Tongue (tissue), 1 donor: ENCODE measurements at regions not wholly inside any gene's neighbourhood (a gene's known extent, or its start where the extent isn't known, plus 50 kb on each side); places are given as distances from the start of the nearest gene placed in this dataset.
"Not testable (repeated sequence)": the region's sequence is repeated elsewhere in the genome, so short reads cannot be mapped to it uniquely, and the experiment has no call there.

ENCODE experiments used
- DNase-seq: peaks from one replicate; pipeline ENCODE4 v3.0.0-alpha.2; 2015

DNA sequence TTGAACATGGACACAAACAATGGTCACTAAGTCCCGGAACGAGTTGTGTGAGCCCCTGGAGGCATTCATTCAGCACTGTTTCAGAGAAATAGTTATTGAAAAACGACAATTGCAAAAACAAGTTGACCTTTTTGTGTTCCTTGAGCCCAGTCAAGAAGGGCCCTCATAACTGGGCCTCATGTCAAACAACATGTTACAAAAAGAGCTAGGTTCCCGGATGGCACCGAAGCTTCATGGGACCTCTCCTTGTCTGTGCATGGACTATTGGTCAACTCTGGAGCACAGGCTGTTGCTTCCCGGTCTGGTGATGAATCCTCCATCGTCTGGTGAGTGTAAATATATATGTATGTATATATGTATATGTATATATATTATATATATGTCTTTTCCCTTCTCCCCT, 176.6 kb downstream of the ALG10 start:
- DNase-seq, result no peak

DNA sequence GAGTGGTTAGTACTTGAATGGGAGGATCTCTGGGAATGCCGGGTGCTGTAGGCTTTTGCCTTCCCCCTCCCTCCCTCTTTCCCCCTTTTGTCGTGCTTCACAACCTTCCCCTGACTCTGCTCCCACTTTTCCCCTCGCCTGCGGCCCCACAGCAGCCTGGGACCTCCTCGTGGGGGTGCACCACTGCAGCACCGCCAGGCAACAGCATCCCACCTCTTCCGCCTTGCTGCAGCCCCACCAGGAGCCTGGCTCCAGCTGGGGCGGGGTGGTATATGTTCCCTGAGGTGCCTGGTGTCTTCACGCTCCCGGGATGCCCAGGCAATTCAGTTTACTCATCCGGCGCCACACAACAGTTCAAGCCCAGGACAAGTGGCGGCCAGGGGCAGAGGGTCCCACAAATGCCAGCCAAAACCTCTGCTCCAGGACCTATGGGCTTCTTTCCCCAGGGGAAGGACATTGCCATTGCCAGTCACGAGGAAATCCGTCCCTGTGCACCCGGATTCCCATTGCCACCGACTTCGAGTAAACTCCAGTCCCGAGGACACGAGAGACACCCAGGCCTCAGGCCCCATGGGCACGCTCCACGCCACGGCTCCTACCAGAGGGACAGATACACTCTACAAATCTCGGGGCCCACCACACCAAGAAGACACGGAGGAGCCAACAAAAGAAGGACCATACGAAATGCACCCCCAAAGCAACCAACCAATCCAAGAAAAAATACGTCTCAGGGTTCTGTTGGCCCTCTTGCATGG, 181.7 kb downstream of the ALG10 start:
- no peak for DNase-seq

DNA sequence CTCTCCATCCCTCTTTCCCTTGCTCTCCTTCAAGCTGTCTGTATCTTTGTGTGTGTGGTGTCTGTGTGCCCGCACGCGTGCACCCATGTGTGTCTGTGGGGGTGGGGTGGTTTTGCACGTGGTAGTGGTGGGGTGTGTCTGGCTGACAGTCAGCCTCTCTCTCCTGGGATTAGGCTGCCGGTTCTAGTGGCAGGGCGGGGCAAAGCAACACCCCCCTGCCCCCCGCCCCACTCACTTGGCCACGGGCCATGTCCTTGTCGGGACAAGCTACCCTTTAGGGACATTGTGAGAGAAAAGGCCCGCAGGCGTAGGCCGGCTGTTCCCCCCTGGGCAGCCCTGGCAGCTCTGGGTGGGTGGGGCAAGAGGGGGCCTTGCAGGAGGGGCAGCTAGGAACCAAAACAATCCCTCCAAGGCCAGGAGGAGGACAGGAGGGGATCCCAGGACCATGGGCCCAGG, 182.6 kb downstream of the ALG10 start:
- no peak for DNase-seq

DNA sequence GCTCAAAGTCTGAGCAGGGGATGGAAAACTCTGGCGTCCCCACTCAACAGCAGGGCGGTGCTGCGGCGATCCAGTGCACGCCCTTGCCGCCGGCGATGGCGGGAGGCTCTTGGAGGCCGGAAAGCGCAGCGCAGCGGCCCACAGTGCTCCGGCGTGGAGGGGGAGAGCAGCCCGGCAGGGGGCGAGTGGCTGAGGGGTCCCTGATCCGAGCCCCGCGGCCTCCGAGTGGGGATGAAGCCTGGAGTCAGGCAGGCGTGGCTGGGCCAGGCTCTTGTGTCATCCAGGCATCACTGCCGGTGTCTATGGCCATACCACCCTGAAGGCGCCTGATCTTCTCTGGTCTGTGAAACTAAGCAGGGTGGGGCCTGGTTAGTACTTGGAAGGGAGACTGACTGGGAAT, 183.1 kb downstream of the ALG10 start:
- DNase-seq, result no peak

DNA sequence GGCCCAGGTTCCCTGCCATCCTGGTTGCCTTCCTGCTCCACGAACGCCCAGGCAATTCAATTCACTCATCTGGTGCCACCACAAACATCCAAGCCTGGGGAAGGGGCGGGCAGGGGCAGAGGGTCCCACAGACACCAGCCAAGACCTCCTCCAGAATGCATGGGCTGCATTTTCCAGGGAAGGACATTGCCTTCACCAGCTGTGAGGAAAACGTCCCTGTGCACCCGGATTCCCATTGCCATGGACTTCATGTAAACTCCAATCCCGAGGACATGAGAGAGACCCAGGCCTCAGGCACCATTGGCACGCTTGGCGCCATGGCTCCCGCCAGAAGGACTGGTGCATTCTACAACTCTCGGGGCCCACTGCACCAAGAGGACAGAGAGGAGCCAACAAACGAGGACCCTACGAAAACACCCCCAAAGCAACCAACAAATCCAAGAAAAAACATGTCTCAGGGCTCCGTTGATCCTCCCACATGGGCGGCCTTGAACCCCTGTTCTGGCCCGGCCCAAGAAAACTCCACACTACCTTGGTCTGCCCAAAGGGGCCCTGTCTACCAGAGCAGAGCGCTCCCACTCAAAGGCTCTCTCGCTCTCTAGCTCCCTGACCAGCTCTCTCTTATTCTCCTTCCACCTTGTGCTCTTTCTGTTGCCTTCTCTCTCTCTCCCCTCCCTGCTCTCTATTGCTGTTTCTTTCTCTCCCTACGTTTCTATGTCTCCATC, 183.9 kb downstream of the ALG10 start:
- no peak for DNase-seq

DNA sequence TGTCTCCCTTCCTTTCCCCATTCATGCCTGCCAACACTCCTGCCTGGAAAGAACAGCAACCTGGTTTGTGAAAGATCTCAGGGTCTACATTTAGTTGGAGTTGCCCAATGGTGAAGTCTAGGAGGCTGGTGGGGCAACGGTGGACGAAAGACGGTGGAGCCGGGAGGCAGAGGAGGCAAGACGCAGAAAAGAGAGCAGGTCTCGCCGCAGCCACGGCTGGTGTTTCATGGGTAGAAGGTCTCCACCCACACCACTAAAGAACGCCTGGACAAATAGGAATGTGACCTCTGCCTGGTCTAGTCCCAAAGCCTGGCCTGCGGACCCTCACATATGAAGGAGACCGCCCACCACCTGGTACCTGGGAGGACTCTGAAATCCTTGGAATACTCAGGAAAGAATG, 185.6 kb downstream of the ALG10 start:
- no peak for DNase-seq

DNA sequence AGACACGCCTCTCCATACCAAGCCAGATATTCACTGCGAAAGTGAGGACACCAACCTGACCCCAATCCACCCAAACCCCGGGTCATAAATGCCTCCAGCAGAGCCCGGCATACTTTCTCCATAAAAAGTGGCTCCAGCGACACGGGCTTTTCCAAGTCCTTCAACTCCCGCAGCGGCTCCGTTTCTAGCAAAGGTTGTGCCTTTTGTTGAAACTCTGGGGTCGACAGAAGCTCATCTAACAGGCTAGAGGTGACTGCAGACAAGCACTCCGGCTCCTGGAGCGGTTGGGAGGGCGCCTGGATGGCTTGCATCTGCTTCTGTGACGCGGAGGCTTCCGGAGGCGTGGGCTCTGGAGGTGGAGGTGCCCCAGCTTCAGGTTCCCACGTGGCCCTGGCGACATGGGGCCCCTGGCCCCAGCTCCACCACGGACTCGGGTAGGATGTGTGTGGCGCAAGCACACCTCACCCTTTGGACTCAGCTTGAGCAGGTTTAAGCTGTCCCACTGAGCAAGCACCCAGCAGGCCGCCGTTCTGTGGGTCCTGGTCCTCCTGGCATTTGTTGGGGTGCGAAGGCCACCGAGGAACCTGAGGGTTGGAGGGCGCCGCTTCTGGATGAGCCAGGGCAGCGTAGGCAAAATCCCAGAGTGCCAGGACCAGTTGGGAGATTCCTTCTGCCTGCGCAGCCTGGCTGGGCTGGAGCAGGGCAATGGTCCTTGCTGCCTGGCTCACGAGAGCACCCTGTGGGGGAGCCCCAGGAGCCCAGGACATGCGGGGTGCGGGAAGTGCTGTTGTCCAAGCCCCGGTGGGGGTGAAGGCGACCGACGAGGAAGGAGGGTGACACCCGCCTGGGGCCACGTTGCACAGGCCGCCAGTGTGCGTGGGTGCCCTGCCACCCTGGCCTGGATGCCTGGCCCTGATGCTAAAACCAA, 186.3 kb downstream of the ALG10 start:
- DNase-seq, result no peak

DNA sequence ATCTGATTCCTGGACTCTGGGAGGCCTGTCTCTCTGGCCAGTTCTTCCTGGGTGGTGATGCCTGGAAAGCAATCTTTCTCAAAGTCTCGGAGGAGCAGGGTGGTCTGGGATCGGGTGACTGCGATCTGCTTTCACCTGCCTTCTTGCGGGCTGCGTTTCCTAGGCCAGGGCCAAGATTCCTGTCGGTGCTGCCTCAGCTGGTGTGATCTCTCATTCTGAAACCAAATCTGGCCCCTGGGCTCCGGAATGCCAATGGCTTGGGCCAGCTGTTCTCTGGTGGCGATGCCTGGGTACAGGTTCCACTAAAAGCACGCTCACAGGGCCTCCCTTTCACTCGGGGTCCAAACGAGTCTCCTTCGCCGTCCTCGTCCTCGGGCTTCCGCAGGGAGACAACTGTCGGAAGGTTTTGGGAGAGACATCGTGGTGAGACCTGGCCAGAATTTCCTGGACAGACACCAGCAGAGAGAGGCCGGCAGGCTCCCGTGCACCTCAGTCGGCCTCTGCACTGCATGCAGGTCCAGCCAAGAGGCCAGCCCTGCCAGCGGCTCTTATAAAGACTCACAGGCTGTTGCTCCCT, 187.1 kb downstream of the ALG10 start:
- DNase-seq, result no peak

DNA sequence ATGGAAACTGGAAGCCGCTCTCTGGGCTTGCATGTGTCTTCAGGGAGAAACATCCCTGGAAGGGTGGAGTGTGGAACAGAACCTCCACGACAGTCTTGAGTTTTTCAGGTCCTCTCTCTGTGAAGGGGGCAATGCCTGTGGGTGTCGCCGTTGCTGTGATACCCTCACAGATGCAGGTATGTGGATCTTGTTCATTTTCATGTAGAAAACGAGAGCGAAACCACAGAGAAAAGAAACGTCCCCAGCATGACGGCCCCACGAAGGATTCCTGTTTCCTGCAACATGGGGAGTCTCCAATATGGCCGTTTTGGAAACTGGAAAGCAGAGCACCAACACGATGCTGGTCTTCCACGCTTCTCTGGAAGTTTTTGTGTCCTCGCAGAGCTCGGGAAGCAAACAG, 187.9 kb downstream of the ALG10 start:
- DNase-seq, result no peak

DNA sequence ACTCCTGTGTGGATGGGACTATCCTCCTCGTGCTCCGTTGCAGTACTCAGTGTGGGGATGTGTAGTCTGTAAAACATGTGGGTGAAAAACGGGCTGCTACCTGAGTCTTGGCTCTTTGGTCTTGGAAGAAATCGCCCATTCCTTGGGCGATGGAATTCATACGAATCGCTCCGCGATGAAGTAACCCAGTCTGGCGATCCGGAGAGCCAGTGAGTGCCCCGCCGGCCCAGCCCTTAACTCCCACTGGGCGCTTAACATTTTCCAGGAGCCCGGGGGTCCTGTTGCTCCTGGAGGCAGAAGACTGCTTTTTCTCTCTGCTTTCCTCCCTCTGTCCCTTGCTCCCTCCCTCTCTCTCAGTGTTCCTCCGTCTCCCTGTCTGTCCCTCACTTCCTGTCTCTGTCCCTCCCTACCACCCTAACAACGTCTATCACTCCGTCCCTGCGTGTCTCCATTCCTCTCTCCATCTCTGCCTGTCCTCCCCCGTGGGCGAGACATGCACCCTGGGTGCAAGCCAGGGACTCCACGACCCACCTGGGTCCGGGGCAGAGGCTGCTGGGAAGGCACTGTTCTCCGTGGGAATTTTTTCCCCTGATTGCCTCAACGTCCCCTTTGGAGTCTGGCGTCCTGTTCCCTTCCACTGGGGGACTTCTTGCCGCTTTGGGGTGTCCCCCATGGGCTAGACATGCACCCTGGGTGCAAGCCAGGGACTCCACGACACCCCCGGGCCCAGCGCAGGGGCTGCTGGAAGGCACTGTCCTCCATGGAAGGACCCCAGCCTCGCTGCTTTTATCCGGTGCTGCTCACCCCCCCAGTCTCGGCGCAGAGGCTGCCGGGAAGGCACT, 188.6 kb downstream of the ALG10 start:
- DNase-seq, result no peak

DNA sequence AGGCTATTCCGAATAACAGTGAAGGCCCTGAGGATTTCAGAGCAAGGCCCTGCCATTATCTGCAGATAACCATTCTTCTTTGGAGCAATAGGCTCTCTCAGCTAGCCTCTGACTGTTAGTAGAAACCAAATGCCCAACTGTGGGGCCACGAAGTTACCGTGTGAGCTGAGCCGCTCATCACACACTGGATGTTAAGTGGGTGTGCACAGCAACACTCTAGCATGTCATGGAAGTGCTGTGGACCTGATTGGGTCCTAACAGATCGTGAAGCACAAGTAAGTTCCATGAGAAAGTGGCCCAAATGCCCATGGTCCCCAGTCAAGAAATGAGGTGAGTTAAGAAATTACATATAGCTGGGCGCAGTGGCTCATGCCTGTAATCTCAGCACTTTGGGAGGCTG, 190.4 kb downstream of the ALG10 start:
- DNase-seq, result no peak

DNA sequence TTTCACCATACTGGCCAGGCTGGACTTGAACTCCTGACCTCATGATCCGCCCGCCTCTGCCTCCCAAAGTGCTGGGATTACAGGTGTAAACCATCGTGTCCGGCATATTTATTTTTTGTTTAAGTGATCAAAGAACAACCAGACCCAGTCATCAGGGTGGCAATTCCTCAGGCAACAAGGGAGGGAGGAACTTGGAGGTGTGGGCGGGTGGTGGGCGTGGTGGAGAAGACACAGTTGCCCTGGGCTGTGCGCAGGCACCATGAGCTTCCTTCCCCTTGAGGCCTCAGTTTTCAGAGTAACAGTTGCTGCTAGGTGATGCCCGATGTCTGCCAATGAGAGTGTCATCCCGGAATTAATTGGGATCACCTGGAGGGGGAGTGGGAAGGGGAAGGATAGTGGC, 191.7 kb downstream of the ALG10 start:
- DNase-seq, result no peak

DNA sequence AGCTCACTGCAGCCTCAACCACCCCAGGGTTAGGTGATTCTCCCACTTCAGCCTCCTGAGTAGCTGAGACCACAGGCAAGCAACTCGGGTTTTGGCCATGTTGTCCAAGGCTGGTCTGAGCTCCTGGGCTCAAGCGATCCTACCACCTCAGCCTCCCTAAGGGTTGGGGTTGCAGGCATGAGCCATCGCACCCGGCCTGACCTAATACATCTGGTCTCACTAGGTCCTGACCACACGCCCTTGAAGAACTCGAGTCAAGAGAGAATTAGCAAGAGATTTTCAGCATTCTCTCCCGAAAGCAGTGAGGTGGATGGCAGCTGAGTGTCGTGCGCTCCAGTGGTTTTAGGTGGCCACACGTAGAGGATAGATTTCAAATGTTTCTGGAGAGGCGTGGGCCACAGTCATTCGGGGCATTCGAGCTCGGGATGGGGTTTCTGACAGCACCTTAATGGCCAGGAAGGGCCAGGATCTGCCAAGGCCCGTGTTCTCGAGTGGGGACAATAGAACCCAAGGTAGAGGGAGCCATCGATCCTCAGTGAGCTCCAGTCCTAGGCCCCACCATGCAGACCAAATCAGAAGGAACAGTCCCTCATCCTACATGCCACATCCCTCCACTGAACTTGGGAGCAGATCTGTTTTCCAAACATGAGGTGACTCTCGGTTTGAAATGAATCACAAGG, 193.1 kb downstream of the ALG10 start:
- DNase-seq, result no peak

DNA sequence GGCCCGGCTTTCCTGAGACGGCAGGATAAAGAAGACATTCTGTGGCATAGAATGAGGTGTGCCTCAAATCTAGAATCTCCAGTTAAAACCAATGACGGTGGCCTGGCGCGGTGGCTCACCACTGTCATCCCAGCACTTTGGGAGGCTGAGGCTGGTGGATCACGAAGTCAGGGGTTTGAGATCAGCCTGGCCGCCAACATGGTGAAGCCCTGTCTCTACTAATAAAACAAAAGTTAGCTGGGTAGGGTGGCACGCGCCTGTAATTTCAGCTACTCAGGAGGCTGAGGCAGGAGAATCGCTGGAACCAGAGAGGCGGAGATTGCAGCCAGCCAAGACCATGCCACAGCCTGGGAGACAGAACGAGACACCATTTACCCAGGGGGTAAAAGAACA, 193.6 kb downstream of the ALG10 start:
- no peak for DNase-seq

DNA sequence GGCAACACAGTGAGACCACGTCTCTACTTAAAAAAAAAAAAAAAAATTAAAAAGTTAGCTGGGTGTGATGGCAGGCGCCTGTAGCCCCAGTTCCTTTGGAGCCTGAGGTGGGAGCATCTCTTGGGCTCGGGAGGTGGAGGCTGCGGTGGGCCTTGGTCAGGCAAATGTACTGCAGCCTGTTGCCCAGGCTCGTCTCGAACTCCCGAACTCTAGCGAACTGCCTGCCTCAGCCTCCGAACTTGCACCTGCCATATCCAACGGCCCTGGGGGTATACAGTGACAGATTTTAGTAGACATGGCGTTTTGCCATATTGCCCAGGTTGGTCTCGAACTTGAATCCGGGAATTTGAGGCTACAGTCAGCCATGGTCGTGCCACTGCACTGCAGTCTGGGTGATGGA, 195.4 kb downstream of the ALG10 start:
- no peak for DNase-seq

DNA sequence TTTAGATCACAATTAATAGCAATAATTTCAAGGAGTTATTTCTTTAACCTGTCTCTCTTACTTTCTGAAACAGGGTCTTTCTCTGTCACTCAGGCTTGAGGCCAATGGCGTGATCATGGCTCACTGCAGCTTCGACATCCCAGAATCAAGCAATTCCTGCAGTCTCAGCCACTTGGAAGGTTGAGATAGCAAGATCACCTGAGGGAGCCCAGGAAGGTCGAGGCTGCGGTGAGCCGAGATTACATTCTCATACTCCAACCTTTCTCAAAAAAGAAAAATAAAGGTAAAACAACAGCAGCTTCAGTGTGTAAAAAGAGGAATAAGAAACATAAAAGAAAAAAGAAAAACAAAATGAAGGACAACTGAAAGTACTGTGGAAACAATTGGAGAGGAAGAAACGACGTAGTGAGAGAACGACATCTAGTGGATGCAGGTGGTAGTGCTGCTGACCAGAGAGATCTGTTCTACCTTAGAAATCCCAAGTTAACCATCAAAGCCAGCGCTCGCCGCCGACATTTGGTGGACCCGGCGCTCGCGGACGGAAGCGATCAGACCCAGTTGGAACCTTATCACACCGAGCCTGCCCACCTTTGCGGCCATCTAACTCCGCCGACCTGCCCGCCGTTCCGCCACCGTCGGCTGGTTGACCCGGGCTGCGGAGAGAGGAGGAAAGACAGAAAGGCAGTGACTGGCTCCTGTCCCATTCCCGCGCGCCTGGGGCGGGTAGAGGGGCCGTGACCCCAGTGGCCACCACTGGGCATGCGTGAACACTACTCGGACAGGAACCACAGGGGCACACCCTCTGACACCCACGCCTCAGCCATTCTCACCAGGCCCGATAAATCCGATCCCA, 196.1 kb downstream of the ALG10 start:
- DNase-seq, result peak; percentile 7

DNA sequence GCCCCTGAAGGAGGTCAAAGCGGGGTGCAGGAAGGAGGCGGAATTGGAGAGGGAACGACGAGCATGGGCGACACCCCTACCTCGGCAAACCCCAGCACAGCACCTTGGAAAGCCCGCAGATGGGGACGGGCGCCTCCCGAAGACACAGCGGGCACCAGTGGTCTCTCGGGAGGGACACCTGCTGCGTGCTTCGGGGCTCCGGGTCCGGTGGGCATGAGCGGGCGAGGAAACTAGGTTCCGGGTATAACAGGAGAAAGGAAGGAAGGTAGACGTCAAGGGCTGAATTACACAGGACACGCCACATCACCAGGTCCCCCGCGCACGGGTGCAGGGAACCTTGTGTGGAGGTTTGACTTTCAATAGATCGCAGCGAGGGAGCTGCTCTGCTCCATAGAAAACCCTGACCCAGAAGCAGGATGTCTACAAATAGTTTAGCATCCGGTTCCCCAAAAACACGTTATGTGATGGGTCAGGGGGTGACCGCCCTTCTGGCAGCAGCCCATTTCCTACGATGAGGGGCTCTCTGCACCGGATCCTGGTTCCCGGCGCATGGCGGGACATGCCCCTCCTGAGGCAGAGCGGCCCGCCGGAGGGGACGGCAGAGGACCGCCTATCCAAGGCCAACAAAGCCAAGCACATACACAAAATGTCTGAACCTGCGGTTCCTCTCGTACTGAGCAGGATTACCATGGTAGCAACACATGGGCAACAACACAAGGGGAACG, 196.9 kb downstream of the ALG10 start:
- no peak for DNase-seq

DNA sequence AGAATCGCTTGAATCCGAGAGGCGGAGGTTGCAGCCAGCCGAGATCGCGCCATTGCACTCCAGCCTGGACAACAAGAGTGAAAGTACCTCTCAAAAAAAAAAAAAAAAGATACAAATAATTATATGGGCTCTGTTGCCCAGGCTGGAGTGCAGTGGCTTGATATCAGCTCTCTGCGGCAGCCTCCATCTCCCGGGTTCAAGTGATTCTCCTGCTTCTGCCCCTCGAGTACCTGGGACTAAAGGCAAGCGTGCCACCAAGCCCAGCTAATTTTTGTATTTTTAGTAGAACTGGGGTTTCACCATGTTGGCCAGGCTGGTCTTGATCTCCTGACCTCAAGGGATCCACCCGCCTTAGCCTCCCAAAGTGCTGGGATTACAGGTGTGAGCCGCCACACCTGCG, 197.8 kb downstream of the ALG10 start:
- DNase-seq, result not testable (repeated sequence)

DNA sequence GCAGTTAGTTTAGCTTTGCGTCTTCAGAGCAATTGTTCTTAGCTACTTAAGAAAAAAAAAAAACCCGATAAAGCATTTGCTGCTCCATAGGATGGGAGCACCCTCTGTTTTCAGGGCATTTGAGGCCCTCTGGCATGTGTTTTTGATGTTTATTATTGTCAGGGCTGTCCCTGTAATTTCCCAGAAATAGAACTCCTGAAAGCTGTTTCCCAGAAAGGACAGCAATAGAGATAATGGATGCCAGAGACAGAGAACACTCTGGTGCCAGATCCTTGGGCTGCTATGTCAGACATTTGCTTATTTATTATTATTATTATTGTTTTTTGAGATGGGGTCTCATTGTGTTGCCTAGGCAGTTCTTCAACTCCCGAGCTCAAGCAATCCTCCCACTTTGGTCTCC, 201.3 kb downstream of the ALG10 start:
- DNase-seq, result no peak
